Hepatocyte (in vitro differentiated cells): ENCODE measurements at regions not wholly inside any gene's neighbourhood (a gene's known extent, or its start where the extent isn't known, plus 50 kb on each side); places are given as distances from the start of the nearest gene placed in this dataset.

ENCODE experiments used
- DNase-seq: peaks from one replicate; pipeline ENCODE4 v3.0.0-alpha.2; 2016; ENCODE audit warnings: low spot score
- H2AFZ ChIP-seq: fragments of 200-600 bp; sonication (generic); 2 replicates; pipeline ENCODE4 v1.6.0; 2016; ENCODE audit warnings: antibody characterized with exemption, mild to moderate bottlenecking
- H3K27ac ChIP-seq: fragments of 200-600 bp; sonication (generic); 2 replicates; pipeline ENCODE4 v1.5.1; 2016; ENCODE audit warnings: mild to moderate bottlenecking
- H3K27me3 ChIP-seq: fragments of 200-600 bp; sonication (generic); 2 replicates; pipeline ENCODE4 v1.6.1; 2016
- H3K36me3 ChIP-seq: fragments of 200-600 bp; sonication (generic); replicated peaks from 2 replicates; pipeline ENCODE4 v1.5.1; 2016; ENCODE audit warnings: low read depth; ENCODE audit not compliant: insufficient read depth
- H3K4me1 ChIP-seq: fragments of 200-600 bp; sonication (generic); 2 replicates; pipeline ENCODE4 v1.5.1; 2016; ENCODE audit warnings: mild to moderate bottlenecking, moderate library complexity; ENCODE audit not compliant: insufficient read depth
- H3K4me2 ChIP-seq: fragments of 200-600 bp; sonication (generic); 2 replicates; pipeline ENCODE4 v1.6.0; 2016
- H3K4me3 ChIP-seq: fragments of 200-600 bp; sonication (generic); 2 replicates; pipeline ENCODE4 v1.5.1; 2016; ENCODE audit warnings: mild to moderate bottlenecking
- H3K79me2 ChIP-seq: fragments of 200-600 bp; sonication (generic); 2 replicates; pipeline ENCODE4 v1.6.0; 2017; ENCODE audit warnings: mild to moderate bottlenecking
- H3K9me2 ChIP-seq: fragments of 200-600 bp; sonication (generic); replicated peaks from 2 replicates; pipeline ENCODE4 v1.6.0; 2017; ENCODE audit warnings: mild to moderate bottlenecking; ENCODE audit not compliant: insufficient read depth
- H3K9me3 ChIP-seq: fragments of 200-600 bp; sonication (generic); 2 replicates; pipeline ENCODE4 v1.5.1; 2016; ENCODE audit warnings: low read depth, mild to moderate bottlenecking
- H4K20me1 ChIP-seq: fragments of 200-600 bp; sonication (generic); 2 replicates; pipeline ENCODE4 v1.6.0; 2016; ENCODE audit warnings: mild to moderate bottlenecking; ENCODE audit not compliant: insufficient read depth, poor library complexity, severe bottlenecking
- CTCF ChIP-seq: fragments of 200-600 bp; sonication (generic); IDR thresholded peaks from 2 replicates; pipeline ENCODE4 v1.5.1; 2016; ENCODE audit warnings: antibody characterized with exemption, mild to moderate bottlenecking; ENCODE audit not compliant: poor library complexity
- EZH2 ChIP-seq: fragments of 200-600 bp; sonication (generic); IDR thresholded peaks from 2 replicates; pipeline ENCODE4 v1.6.1; 2016; ENCODE audit warnings: antibody characterized with exemption, mild to moderate bottlenecking, borderline replicate concordance
- EZH2phosphoT487 ChIP-seq: fragments of 200-600 bp; sonication (generic); IDR thresholded peaks from one replicate; pipeline ENCODE4 v1.6.1; 2018; ENCODE audit warnings: antibody characterized with exemption, mild to moderate bottlenecking, low read depth, moderate library complexity; ENCODE audit not compliant: unreplicated experiment, severe bottlenecking
- WGBS: methylation state at CpG from one replicate; pipeline ENCODE4 v1.1.6; 2016; ENCODE audit warnings: low lambda C conversion rate; ENCODE audit errors: missing lambda C conversion rate; 5-methylcytosine and 5-hydroxymethylcytosine counted together

- Histone ChIP-seq H2AFZ (no peak overlapping the region), H3K4me1 (no peaks in the 10 kb centered on the region), H3K9me2 (no peaks in the 10 kb centered on the region), H3K9me3 (no peaks in the 10 kb centered on the region), H3K27me3 (no peaks in the 10 kb centered on the region), H4K20me1 (no peaks in the 10 kb centered on the region), H3K36me3 (no peaks in the 10 kb centered on the region), H3K4me3 (no peak overlapping the region), H3K27ac (no peak overlapping the region), H3K79me2 (no peaks in the 10 kb centered on the region), H3K4me2 (no peak overlapping the region)
- no peak for DNase-seq
- TF ChIP-seq CTCF (no peak), EZH2phosphoT487 (no peak), EZH2 (no peak)
- WGBS = 85% methylated on average over 3 of the region's 3 CpGs
Measured at GRCh38 chr3:76490064-76490463, 549.8 kb upstream of the ROBO2 start.

GRCh38 chr3:76495216-76495615 is 544.7 kb upstream of the ROBO2 start:
- Histone ChIP-seq H3K4me2 (no peak overlapping the region), H3K4me1 (no peaks in the 10 kb centered on the region), H3K27me3 (no peaks in the 10 kb centered on the region), H3K4me3 (no peak overlapping the region), H3K9me2 (no peaks in the 10 kb centered on the region), H3K36me3 (no peaks in the 10 kb centered on the region), H2AFZ (no peak overlapping the region), H3K79me2 (no peaks in the 10 kb centered on the region), H3K9me3 (no peaks in the 10 kb centered on the region), H3K27ac (no peak overlapping the region), H4K20me1 (no peaks in the 10 kb centered on the region)
- TF ChIP-seq EZH2 (no peak), CTCF (no peak), EZH2phosphoT487 (no peak)
- WGBS = 85% methylated on average over 2 of the region's 2 CpGs
- no peak for DNase-seq

GRCh38 chr3:76497636-76498035 is 542.3 kb upstream of the ROBO2 start:
- no peak overlapping the region for H2AFZ ChIP-seq
- H3K79me2 ChIP-seq = no peaks in the 10 kb centered on the region
- 65% methylated on average over 3 of the region's 3 CpGs for WGBS
- no peaks in the 10 kb centered on the region for H3K4me1 ChIP-seq
- no peaks in the 10 kb centered on the region for H3K9me2 ChIP-seq
- no peaks in the 10 kb centered on the region for H3K36me3 ChIP-seq
- H3K27me3 ChIP-seq = no peaks in the 10 kb centered on the region
- H4K20me1 ChIP-seq = no peaks in the 10 kb centered on the region
- H3K9me3 ChIP-seq = no peaks in the 10 kb centered on the region
- DNase-seq = no peak
- H3K4me3 ChIP-seq = no peak overlapping the region
- TF ChIP-seq CTCF (no peak), EZH2phosphoT487 (no peak), EZH2 (no peak)
- no peak overlapping the region for H3K27ac ChIP-seq
- no peak overlapping the region for H3K4me2 ChIP-seq

- no peak for DNase-seq
- no peaks in the 10 kb centered on the region for H4K20me1 ChIP-seq
Measured at GRCh38 chr3:76500746-76501275, 539.1 kb upstream of the ROBO2 start.

More at GRCh38 chr3:76500746-76501275, 539.1 kb upstream of the ROBO2 start:
- Histone ChIP-seq H3K79me2 (no peaks in the 10 kb centered on the region), H2AFZ (no peak overlapping the region), H3K4me1 (no peaks in the 10 kb centered on the region), H3K9me3 (no peaks in the 10 kb centered on the region), H3K4me2 (no peak overlapping the region), H3K36me3 (no peaks in the 10 kb centered on the region), H3K9me2 (no peaks in the 10 kb centered on the region), H3K4me3 (no peak overlapping the region), H3K27ac (no peak overlapping the region), H3K27me3 (no peaks in the 10 kb centered on the region)
- TF ChIP-seq CTCF = no peak
- TF ChIP-seq EZH2phosphoT487 = no peak
- TF ChIP-seq EZH2 = no peak
- WGBS = 99% methylated on average over 2 of the region's 2 CpGs
